A673 (cell line): ENCODE measurements at regions not wholly inside any gene's neighbourhood (a gene's known extent, or its start where the extent isn't known, plus 50 kb on each side); places are given as distances from the start of the nearest gene placed in this dataset.

ENCODE experiments used
- BruUV-seq: library from RNA; stranded (reverse); fragments of 400-500 nt; replicated peaks from 2 replicates; lab custom pipeline; 2021; lab: Mats Ljungman, UMichigan
- CTCF ChIA-PET: fragments of 300-600 bp; sonication (Branson Sonifier 250); formaldehyde crosslinking; loops from one replicate; lab custom pipeline; 2022; ENCODE audit warnings: antibody characterized with exemption; lab: Charles Lee
- POLR2A ChIA-PET: fragments of 300-600 bp; sonication (Branson Sonifier 250); formaldehyde crosslinking; loops from one replicate; lab custom pipeline; 2022; ENCODE audit warnings: antibody characterized with exemption; ENCODE audit not compliant: low non-redundant PET; lab: Charles Lee
- DNase-seq: peaks from one replicate; pipeline ENCODE4 v3.0.0-alpha.2; 2015; ENCODE audit warnings: low spot score
- H3K27ac ChIP-seq: fragments of 200-600 bp; sonication (generic); 2 replicates; pipeline ENCODE4 v1.5.1; 2016; ENCODE audit warnings: mixed run types, low read depth, mild to moderate bottlenecking, mixed read lengths, antibody characterized with exemption, low read length; ENCODE audit not compliant: poor library complexity, severe bottlenecking
- H3K27me3 ChIP-seq: fragments of 200-600 bp; sonication (generic); replicated peaks from 2 replicates; pipeline ENCODE4 v1.6.1; 2017; ENCODE audit warnings: mixed run types, low read depth, mild to moderate bottlenecking, mixed read lengths, antibody characterized with exemption, low read length; ENCODE audit not compliant: insufficient read depth, poor library complexity
- H3K36me3 ChIP-seq: fragments of 200-600 bp; sonication (generic); 2 replicates; pipeline ENCODE4 v1.6.1; 2016; ENCODE audit warnings: mixed run types, mild to moderate bottlenecking, mixed read lengths, antibody characterized with exemption, low read length; ENCODE audit not compliant: insufficient read depth, poor library complexity, severe bottlenecking
- H3K4me1 ChIP-seq: fragments of 200-600 bp; sonication (generic); 2 replicates; pipeline ENCODE4 v1.6.1; 2017; ENCODE audit warnings: mixed run types, mild to moderate bottlenecking, mixed read lengths, antibody characterized with exemption, low read length; ENCODE audit not compliant: insufficient read depth, poor library complexity, severe bottlenecking
- H3K4me3 ChIP-seq: fragments of 200-600 bp; sonication (generic); 2 replicates; pipeline ENCODE4 v1.5.1; 2016; ENCODE audit warnings: low read depth, mixed run types, mild to moderate bottlenecking, mixed read lengths, low read length; ENCODE audit not compliant: poor library complexity, severe bottlenecking
- H3K9me3 ChIP-seq: fragments of 200-600 bp; sonication (generic); 2 replicates; pipeline ENCODE4 v1.6.1; 2016; ENCODE audit warnings: mixed run types, low read depth, mild to moderate bottlenecking, mixed read lengths, antibody characterized with exemption, low read length; ENCODE audit not compliant: poor library complexity, severe bottlenecking
- CTCF ChIP-seq: fragments of 300-800, 200-600 bp; sonication (generic); conservative IDR thresholded peaks from 2 replicates; pipeline ENCODE4 v1.5.1; 2017; ENCODE audit warnings: low read depth, mild to moderate bottlenecking, antibody characterized with exemption, low read length, moderate library complexity, mixed read lengths
- EZH2 ChIP-seq: fragments of 200-600 bp; sonication (generic); IDR thresholded peaks from 2 replicates; pipeline ENCODE4 v1.6.1; 2017; ENCODE audit warnings: borderline replicate concordance, low read depth, mild to moderate bottlenecking, mixed read lengths, antibody characterized with exemption, low read length; ENCODE audit not compliant: poor library complexity, severe bottlenecking
- intact Hi-C: fragments of 100-400 bp; cut with micrococcal nuclease; formaldehyde crosslinking; loops from one replicate; pipeline ENCODE4 v1.10.0; 2022; ENCODE audit not compliant: unreplicated experiment

GRCh38 chr2:111691164-111691875 lies 192.7 kb downstream of the ANAPC1 start:
- Histone ChIP-seq H3K27ac (no peak overlapping the region), H3K4me3 (no peak overlapping the region), H3K4me1 (no peaks in the 10 kb centered on the region), H3K27me3 (no peaks in the 10 kb centered on the region), H3K36me3 (no peaks in the 10 kb centered on the region), H3K9me3 (peaks cover 13% of the 10 kb centered on the region)
- BruUV-seq: no TSS peak
- DNase-seq: no peak
- intact Hi-C loops: loop anchor here (10.0 kb wide), 1 partner anchor 67 kb away; no protein-coding TSS in a partner anchor
- POLR2A ChIA-PET: no interaction called here
- TF ChIP-seq EZH2: no peak
- no peak for TF ChIP-seq CTCF
- CTCF ChIA-PET: no interaction called here

GRCh38 chr2:111692311-111692710 lies 191.7 kb downstream of the ANAPC1 start:
- BruUV-seq: no TSS peak
- ChIA-PET CTCF (no interaction called here), POLR2A (no interaction called here)
- Histone ChIP-seq H3K27me3 (no peaks in the 10 kb centered on the region), H3K27ac (no peak overlapping the region), H3K9me3 (peaks cover 13% of the 10 kb centered on the region), H3K4me3 (no peak overlapping the region), H3K4me1 (no peaks in the 10 kb centered on the region), H3K36me3 (no peaks in the 10 kb centered on the region)
- intact Hi-C loops: loop anchor here (10.0 kb wide), 1 partner anchor 68 kb away; no protein-coding TSS in a partner anchor
- TF ChIP-seq EZH2 (no peak), CTCF (no peak)
- no peak for DNase-seq

DNA sequence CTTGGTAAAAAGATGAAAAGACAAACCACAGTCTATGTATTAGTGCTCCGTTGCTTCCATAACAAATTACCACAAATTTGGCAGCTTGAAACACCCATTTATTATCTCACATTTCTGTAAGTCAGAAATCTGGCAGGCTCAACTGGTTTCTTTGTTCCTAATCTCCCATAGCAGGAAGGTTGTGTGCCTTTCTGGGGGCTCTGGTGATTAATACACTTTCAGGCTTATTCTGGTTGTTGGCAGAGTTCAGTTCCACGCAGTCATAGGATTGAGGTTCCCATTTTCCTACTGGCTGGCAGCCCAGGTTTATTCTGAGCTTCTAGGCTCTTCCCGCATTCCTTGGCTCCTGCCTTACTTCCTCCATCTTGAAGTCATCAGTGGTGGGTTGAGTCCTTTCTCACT lies 189.3 kb downstream of the ANAPC1 start:
- BruUV-seq: no TSS peak
- CTCF ChIA-PET: no interaction called here
- no peaks in the 10 kb centered on the region for H3K36me3 ChIP-seq

More for the DNA sequence above, 189.3 kb downstream of the ANAPC1 start:
- DNase-seq: peak; percentile 54
- no peak for TF ChIP-seq EZH2
- no peak for TF ChIP-seq CTCF
- intact Hi-C loops: loop anchor here (10.0 kb wide), 1 partner anchor 70 kb away; no protein-coding TSS in a partner anchor
- Histone ChIP-seq H3K4me1 (peaks cover 19% of the 10 kb centered on the region), H3K27ac (peak overlapping the region; percentile 15), H3K9me3 (peaks cover 13% of the 10 kb centered on the region), H3K4me3 (no peak overlapping the region), H3K27me3 (no peaks in the 10 kb centered on the region)
- POLR2A ChIA-PET: interaction anchor here (0.6 kb wide), 1 partner anchor 39 kb away, joined by 3 read pairs; no protein-coding TSS in a partner anchor
